ENCODE measurements at regions not wholly inside any gene's neighbourhood (a gene's known extent, or its start where the extent isn't known, plus 50 kb on each side); places are given as distances from the start of the nearest gene placed in this dataset.
"Not testable (repeated sequence)": the region's sequence is repeated elsewhere in the genome, so short reads cannot be mapped to it uniquely, and the experiment has no call there.

- not testable (repeated sequence) for ATAC-seq
Measured at GRCh38 chr20:17891131-17891530, 77.5 kb downstream of the SNX5 start.

DNA sequence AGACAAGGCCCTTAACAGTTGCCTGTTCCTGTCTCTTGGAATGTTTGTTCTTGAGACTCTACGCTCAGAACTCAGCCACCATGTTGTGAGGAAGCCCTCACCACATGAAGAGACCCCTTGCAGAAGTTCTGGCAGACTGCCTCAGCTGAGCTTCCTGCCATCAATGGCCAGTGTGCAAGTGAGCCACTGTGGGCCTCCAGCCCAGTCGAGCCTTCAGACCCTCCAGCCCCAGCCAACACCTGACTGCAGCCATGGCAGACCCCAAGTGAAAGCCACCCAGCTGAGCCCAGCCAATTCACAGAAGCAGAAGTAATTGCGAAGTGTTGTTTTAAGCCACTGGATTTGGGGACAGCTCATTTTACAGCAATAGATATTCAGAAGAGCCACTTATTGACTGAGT lies 78.3 kb downstream of the SNX5 start:
- TF ChIP-seq CSDC2 (CRISPR knock-in tag; IDR thresholded peaks at IDR 0.05) (no peak), ZNF565 (CRISPR knock-in tag; conservative IDR thresholded peaks at IDR 0.05; ENCODE audit: low read depth) (peak; percentile 85; the same call in 1 of the 2 replicates)
- no peak for ATAC-seq

GRCh38 chr20:17889226-17889625 lies 79.4 kb downstream of the SNX5 start:
- no peak for ATAC-seq
- TF ChIP-seq ZNF70 (CRISPR knock-in tag; IDR thresholded peaks at IDR 0.05) (no peak), CSDC2 (CRISPR knock-in tag; IDR thresholded peaks at IDR 0.05) (no peak), CREB5 (CRISPR knock-in tag; IDR thresholded peaks at IDR 0.05; ENCODE audit: low read depth) (no peak), TOX (CRISPR knock-in tag; IDR thresholded peaks at IDR 0.05; ENCODE audit: borderline replicate concordance) (no peak), TCF4 (CRISPR knock-in tag; IDR thresholded peaks at IDR 0.05; ENCODE audit: borderline replicate concordance) (no peak), RARB (CRISPR knock-in tag; IDR thresholded peaks at IDR 0.05) (no peak), OSR1 (CRISPR knock-in tag; IDR thresholded peaks at IDR 0.05) (no peak), ZFP30 (CRISPR knock-in tag; IDR thresholded peaks at IDR 0.05) (no peak), TSHZ2 (CRISPR knock-in tag; IDR thresholded peaks at IDR 0.05) (no peak), GLIS3 (CRISPR knock-in tag; IDR thresholded peaks at IDR 0.05) (no peak), ZNF8 (CRISPR knock-in tag; IDR thresholded peaks at IDR 0.05) (no peak), ISL1 (CRISPR knock-in tag; IDR thresholded peaks at IDR 0.05) (no peak), SNAI2 (CRISPR knock-in tag; IDR thresholded peaks at IDR 0.05) (no peak), PPARA (CRISPR knock-in tag; IDR thresholded peaks at IDR 0.05; ENCODE audit: borderline replicate concordance) (no peak), BACH2 (CRISPR knock-in tag; IDR thresholded peaks at IDR 0.05; ENCODE audit: borderline replicate concordance) (no peak)

- TF ChIP-seq ARNTL (CRISPR knock-in tag; IDR thresholded peaks at IDR 0.05; ENCODE audit: borderline replicate concordance, low read depth), result no peak
- no peak for TF ChIP-seq RARB (CRISPR knock-in tag; IDR thresholded peaks at IDR 0.05)
- no peak for TF ChIP-seq ZNF70 (CRISPR knock-in tag; IDR thresholded peaks at IDR 0.05)
- no peak for TF ChIP-seq GLIS3 (CRISPR knock-in tag; IDR thresholded peaks at IDR 0.05)
- TF ChIP-seq TOX (CRISPR knock-in tag; IDR thresholded peaks at IDR 0.05; ENCODE audit: borderline replicate concordance), result no peak
- TF ChIP-seq, protein P1, sequence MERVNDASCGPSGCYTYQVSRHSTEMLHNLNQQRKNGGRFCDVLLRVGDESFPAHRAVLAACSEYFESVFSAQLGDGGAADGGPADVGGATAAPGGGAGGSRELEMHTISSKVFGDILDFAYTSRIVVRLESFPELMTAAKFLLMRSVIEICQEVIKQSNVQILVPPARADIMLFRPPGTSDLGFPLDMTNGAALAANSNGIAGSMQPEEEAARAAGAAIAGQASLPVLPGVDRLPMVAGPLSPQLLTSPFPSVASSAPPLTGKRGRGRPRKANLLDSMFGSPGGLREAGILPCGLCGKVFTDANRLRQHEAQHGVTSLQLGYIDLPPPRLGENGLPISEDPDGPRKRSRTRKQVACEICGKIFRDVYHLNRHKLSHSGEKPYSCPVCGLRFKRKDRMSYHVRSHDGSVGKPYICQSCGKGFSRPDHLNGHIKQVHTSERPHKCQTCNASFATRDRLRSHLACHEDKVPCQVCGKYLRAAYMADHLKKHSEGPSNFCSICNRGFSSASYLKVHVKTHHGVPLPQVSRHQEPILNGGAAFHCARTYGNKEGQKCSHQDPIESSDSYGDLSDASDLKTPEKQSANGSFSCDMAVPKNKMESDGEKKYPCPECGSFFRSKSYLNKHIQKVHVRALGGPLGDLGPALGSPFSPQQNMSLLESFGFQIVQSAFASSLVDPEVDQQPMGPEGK (CRISPR knock-in tag; IDR thresholded peaks at IDR 0.05; ENCODE audit: borderline replicate concordance), result no peak
- TF ChIP-seq TSHZ2 (CRISPR knock-in tag; IDR thresholded peaks at IDR 0.05), result no peak
- no peak for TF ChIP-seq OSR1 (CRISPR knock-in tag; IDR thresholded peaks at IDR 0.05)
- TF ChIP-seq SNAI2 (CRISPR knock-in tag; IDR thresholded peaks at IDR 0.05), result no peak
- TF ChIP-seq CSDC2 (CRISPR knock-in tag; IDR thresholded peaks at IDR 0.05), result no peak
- TF ChIP-seq PPARA (CRISPR knock-in tag; IDR thresholded peaks at IDR 0.05; ENCODE audit: borderline replicate concordance), result no peak
- no peak for ATAC-seq
Measured at GRCh38 chr20:17888044-17888443, 80.5 kb downstream of the SNX5 start.

Data from SK-N-SH treated with all-trans-retinoic acid at 6 μM for 48 hours (cell line).